NCI-H748 treated with DMSO at 0.1 percent for 48 hours (cell line): ENCODE measurements at regions not wholly inside any gene's neighbourhood (a gene's known extent, or its start where the extent isn't known, plus 50 kb on each side); places are given as distances from the start of the nearest gene placed in this dataset.

Experiments used
- DNase-seq: peaks from one replicate; lab custom pipeline; 2025; lab: John Stamatoyannopoulos, UW

GRCh38 chr7:96927131-96927530, 78.2 kb upstream of the DLX6 start:
- DNase-seq = no peak

- DNase-seq = no peak
These were observed 76.4 kb upstream of the DLX6 start for GRCh38 chr7:96928965-96929364.

GRCh38 chr7:96931891-96932290, 73.5 kb upstream of the DLX6 start:
- DNase-seq = no peak

GRCh38 chr7:96933067-96933645, 72.2 kb upstream of the DLX6 start:
- DNase-seq = no peak

DNA sequence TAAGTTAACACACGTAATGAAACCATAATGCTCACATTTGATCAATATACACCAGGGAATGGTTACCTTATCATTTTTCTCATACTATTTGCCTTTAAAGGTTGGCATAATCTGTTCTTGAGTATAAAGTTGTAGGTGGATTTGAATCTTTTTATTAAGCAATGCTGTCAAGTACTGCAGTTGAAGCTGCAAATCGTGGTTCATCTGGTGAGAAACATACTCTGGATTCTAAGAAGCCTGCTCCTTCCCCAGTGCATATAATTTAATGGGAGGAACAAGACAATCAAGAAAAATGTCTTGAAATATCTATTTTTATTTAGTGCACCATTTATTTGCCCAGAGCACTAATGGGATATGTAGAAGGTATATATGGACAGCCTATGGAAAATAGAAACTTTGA, 68.7 kb upstream of the DLX6 start:
- DNase-seq = no peak

GRCh38 chr7:96942112-96942511, 63.2 kb upstream of the DLX6 start:
- DNase-seq = no peak

- DNase-seq = no peak
These were observed 55.6 kb upstream of the DLX6 start for GRCh38 chr7:96949766-96950165.

- DNase-seq = no peak
These were observed 52.4 kb upstream of the DLX6 start for GRCh38 chr7:96952974-96953391.

GRCh38 chr7:96953676-96954513, 51.5 kb upstream of the DLX6 start:
- no peak for DNase-seq
